RPMI7951 (cell line): ENCODE measurements at regions not wholly inside any gene's neighbourhood (a gene's known extent, or its start where the extent isn't known, plus 50 kb on each side); places are given as distances from the start of the nearest gene placed in this dataset.
"Not testable (repeated sequence)": the region's sequence is repeated elsewhere in the genome, so short reads cannot be mapped to it uniquely, and the experiment has no call there.

Experiments used
- DNase-seq: peaks from one replicate; pipeline ENCODE4 v3.0.0-alpha.2; 2012; ENCODE audit warnings: low read depth

DNA sequence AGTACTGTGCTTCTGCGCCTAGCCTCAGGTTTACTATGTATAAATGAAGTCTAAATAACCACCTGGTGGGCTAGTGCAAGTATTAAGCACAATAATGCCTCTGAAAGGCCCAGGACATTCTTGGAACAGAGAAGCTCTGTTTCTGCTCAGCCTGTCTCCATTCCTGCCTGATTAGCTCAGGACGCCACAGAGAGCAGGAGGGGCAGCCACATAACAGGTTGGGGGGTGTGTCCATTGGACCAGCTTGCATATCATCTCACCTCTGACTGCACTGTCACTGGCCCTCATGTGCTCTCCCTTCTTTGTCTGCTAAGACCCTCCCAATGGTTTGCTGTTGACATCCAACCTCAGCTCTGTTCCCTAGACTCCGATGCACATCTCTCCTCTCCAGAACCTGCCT lies 52.8 kb upstream of the IKZF1 start:
- no peak for DNase-seq

DNA sequence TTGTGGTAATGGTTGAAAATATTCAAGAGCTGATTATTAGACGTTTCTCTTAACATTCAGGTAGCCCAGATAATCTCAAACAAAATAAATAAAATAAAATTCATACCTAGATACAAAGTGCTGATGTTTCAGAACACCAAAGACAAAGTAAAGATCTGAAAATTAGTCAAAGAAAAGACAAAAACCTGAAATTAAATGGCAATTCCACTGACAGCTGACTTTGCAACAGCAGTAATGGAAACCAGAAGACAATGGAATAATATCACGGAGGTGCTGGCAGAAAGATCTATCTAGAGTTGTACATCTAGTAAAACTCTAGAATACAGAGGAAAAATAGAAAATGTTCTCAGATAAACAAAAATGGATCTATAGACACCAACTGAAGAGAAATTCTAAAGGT lies 58.0 kb upstream of the IKZF1 start:
- no peak for DNase-seq

DNA sequence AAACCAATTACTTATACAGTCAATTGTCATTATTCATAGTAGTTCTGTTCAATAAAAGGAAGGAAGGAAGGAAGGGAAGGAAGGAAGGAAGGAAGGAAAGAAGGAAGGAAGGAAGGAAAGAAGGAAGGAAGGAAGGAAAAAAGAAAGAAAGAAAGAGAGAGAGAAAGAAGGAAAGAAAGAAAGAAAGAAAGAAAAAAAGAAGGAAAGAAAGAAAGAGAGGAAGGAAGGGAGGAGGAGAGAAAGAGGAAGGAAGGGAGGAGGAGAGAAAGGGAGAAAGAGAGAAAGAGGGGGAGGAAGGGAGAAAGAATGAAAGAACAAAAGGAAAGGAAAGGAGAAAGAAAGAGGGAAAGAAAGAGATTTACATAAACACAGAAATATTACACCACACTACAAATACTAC lies 62.4 kb upstream of the IKZF1 start:
- not testable (repeated sequence) for DNase-seq

DNA sequence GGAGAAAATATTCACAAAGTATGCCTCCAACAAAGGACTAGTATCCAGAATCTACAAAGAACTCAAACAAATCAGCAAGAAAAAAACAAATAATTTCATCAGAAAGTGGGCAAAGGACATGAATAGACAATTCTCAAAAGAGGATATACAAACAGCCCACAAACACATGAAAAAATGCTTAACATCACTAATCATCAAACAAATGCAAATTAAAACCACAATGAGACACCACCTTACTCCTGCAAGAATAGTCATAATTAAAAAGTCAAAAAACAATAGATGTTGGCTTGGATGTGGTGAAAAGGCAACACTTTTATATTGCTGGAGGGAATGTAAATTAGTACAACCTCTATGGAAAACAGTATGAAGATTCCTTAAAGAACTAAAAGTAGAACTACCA lies 63.8 kb upstream of the IKZF1 start:
- not testable (repeated sequence) for DNase-seq

DNA sequence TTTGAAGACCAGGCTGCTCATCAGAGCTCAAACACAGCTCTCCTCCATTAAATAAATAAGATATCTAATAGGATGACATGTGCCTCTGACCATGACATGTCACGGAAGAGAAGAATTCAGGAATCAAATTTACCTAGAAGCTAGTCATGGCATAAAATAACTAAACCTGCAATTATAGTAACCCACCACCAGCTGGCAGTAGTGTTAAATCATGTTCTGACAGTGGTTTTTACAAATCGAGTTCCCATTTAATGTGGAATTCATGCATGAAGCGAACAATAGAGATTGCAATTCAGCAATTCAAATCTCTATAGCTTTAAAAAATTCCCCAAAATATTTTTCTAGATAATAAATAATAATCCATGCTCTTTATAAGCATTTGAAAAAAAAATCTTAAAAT lies 74.6 kb upstream of the IKZF1 start:
- peak; percentile 16 for DNase-seq

DNA sequence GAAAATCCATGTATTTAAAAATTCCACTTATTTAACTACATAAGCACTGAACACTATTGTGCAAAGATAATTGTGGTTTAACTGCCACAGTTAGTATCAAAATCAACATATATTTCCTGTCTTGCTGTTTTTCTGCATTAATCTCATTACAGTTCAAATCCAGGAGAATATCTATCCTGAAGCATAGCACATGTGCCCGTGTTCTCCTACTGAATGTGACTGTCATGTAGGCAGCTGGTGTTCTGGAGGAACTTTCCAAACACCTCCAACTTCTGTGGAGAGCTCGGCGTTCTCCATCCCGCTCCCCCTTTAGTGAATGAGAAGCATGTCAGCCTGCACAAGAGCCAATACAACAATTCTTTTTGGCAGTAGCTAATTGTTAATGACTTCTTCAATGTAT lies 76.4 kb upstream of the IKZF1 start:
- no peak for DNase-seq

DNA sequence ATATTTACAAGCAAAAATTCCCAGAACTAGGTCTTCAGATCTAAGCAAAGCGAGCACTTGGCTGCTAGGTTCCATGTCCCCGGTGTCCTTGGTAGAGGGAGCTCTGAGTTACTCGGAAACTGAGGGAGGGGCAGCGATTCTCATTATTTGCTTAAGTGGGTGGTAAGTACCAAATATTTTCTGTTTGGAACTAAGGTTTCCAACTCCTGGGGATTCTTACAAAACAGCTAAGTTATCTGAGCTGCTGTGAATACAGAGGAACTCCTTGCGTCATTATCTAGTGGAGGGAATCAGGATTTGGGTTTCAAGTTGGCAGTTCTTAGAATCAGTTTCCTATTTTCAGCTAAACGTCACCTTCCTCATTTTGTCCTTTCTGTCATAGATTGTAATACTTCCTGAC lies 76.8 kb upstream of the IKZF1 start:
- no peak for DNase-seq

DNA sequence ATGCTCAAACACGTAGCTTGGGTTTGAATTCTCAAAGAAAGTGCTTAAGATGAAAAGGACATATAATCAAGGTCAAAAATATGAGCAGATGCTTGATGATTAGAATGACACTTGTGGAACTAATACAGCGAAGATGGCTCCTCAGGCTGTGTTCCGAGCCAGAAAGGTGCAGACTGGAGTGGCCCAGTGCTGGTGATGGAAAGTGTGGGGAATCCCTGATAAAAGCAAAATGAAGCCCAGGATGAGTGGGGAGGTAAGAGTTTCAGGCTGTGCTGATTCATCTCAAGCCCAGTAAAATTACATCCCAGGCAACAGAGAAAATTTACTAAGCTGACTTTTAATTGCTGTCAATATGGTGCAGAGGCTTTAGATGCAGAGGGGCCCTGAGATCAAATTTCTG lies 77.8 kb upstream of the IKZF1 start:
- DNase-seq, result no peak

DNA sequence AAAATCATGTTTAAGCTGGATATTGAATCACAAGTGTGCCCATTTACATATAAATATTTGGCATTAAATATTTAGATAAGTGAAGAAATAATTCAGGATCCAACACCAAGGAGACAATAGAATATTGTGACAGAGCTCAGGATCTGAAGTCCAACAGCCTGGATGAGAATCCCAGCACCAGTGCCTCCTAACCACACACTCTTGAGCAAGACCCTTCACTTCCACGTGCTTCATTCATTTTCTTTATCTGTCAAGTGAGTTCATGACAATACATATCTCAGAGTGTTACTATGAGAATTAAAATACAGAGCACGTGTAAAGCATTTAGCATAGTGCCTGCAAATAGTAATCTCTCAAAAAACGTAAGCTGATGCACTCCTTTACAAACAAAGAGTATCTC lies 78.4 kb upstream of the IKZF1 start:
- DNase-seq, result no peak

DNA sequence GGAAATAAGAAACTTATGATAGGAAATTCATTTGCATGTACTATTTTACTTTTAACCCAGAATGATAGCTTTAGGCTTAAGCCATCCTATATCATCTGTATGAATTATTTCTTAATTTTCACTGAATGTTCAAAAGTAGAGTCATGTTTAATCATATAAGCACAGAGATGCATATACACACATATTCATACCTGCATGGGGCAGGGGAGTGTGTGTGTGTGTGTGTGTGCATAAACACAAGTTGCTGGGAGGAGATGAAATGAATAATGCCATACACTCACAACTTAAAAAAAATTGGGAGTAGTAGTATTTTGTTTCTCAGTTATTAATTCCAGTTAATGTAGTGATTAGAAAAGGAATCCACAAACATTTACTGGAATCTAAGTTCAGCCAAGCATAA lies 83.1 kb upstream of the IKZF1 start:
- no peak for DNase-seq

DNA sequence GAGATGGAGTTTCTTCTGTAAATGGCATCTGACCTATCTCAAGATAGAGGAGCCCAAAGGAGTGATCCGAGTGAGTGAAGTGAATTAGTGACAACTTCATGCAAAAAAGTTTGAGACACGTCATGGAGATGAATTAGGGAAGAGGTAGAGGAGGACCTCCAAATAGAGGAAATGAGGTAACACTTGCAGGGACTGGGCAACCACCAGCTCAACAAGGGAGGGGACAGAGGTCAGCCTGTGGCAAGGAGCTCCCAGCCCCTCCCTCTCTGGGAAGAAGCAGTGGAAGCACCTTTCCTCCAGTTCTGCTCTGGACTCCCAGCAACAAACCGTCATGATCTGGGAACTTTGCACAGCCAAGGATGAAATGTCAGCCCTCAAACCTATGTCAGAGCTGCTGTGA lies 83.5 kb upstream of the IKZF1 start:
- no peak for DNase-seq

DNA sequence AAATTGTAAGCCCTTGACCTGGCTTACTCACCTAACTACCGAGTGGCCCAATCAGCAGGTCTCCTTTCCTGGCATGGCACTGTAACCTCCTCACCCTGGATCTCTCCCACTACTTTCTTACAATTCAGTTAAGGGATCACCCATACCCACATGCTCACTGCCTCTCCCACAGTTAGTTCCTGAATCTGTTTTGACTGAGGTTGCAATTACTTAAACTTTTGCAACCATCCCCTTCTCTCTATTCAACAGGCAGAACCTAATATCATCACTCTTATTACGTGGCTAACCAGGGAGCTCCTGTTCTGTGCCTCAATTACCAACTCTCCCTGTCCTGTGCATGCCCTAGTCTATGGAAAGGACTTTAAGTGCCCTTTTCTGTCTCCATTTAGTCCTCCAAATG lies 84.2 kb upstream of the IKZF1 start:
- DNase-seq, result no peak

DNA sequence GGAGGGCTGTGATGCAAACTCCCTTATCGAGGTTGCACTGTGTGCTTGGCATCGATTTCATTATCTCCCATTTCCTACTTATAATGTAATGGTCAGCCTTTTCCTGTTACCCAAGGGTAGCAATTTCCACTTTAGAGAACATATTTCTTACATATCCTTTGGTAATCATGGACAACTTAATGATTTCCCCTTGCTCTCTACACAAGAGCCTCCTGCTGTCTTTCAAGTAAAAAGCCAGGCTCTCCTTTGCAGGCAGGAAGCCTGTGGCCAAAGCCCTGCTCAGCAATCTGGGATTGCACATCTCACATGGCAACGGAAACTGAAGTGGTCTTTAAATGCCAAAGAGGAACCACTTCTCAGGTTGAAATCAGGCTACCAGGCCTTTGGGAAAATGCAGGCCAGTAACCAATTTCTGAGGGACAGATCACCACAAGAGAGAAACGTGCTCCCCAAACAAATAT lies 86.7 kb upstream of the IKZF1 start:
- DNase-seq, result no peak

DNA sequence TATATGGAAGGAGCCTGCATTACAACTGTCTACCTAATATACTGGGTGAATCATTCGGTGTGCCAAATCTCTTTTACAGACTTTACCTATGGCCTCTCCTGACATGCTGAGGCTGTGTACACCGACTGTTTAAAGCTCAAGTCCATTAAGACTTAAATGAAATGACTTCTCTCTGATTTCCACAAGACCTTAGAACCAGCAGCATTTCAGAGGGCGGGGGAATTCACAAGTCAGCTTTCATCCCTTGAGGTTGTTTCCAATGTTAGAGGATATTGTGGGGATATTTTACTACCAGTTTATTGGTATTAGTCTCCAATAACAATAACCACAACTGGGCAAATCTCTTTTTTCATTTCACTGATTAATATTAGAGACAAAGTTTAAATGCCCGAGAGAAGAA lies 87.1 kb upstream of the IKZF1 start:
- no peak for DNase-seq

DNA sequence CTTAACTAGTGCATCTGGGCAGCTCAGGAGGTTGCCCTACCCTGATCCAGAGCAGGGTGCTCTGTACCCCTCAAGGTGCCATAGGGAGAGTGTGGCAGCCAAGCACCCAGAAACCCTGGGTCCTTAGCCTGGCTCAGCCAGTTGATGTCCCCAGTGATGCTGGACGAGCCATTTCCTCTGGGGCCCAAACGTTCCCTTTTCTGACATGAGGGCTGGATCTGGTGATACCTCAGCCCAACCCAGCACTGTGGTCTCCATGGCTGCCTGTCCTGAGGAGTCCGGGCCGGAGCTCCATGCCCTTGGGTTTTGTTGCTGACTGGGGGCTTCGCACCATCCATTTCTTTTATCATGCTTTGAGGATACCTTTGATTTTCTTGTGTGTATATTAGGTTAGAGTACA lies 87.9 kb upstream of the IKZF1 start:
- DNase-seq, result no peak

DNA sequence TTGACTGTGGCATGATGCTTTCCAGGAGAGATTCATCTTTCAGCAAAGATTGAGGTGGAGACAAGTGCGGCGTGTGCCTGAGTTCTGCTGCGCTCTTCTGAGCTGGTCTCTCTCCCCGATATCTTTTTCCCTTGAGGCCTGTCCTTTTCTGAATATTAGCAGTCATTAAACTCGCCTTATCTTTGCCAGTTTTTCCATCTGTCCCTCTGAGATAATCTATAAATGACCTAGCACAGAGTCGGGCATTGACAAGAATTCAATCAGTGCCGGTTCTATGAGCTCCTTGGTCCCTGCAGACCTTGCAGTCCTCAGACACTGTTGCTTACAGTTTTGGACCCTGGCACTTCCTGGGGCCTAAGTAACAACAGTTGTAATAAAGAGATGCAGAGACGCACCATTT lies 89.7 kb upstream of the IKZF1 start:
- DNase-seq, result no peak

DNA sequence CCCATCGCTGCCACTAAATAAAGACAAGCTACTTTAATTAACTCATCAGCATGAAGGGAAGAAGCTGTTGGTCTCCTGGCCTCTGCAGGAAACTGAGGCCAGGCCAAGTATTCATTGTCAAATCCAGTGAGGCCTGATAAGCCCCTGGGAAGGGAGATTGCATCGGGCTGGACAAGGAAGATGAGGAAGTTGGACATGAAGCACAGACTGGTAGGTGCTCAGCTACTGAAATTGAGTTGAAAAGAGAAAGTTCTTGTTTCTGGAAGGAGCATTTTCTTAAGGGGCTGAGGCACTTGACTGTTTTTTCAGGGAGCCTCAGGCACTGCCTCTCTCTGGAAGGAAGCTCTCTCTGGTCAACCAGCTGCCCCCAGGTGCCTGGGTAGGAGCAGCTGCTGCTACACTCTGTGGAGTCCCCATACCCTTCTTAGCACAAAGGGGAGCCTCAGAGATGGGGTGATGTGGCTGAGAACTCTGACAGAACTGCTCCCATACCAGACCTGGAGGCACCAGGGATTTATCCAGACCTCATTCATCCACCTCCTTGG lies 90.3 kb upstream of the IKZF1 start:
- no peak for DNase-seq

DNA sequence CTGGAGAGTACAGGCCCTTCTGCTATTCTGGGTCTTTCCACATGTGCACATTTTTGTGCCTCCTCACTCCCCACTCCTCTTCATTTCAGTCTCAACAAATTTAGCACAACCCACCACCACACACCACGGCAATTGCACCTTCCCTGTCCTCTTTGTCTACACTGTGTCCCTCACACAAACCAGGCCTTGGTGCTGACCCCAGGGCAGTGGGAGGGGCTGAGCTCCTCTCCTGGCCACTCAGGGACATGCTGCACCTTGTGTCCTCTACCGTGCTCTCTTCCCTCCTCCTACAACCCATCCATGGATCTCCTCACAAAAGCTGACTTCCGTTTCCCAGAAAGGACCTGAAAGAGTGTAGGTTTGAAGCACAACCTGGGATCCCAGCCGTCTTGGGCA lies 90.9 kb upstream of the IKZF1 start:
- DNase-seq, result no peak

DNA sequence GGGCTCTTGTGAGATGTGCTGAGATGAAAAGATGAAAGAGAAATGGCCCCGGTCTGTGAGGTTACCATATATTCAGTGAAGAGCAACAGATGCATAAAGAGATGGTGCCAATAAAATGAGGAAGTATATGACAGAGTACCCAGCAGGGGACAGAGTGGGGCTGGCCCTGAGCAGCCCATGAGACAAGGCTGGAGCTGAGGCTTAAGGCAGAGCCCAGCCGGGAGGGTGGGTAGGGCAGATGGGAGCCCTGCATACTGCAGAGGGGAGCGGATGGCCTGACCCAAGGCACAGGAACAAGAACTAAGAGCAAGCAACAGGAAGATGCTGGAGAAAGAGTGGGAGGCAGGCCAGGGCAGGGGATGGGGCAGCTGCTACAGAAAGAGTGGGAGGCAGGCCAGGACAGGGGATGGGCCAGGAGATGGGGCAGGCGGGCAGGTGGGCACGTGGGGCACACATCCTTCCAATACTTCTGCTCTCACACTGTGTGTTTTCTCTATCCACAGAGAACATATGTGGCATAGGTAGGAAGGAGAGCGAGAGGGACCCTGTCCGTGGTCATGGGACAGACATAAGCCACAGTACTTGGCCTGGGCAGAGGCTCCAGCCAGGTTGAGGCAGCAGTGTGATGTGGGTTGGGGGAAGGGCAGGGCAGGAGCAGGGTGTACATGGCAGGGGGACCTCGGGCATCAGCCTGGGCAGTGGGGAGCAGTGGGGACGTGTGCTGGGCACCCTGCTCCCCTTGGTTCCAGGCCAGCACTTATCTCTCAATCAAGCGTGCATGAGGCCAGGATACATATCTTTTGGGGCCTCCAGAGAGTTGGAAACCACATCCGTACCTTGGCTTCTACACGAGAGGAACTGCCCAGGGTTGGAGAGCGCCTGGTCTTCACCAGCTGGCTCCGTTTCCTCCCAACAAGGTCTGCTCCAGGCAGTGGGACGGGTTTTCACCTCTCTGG lies 91.6 kb upstream of the IKZF1 start:
- DNase-seq, result no peak

DNA sequence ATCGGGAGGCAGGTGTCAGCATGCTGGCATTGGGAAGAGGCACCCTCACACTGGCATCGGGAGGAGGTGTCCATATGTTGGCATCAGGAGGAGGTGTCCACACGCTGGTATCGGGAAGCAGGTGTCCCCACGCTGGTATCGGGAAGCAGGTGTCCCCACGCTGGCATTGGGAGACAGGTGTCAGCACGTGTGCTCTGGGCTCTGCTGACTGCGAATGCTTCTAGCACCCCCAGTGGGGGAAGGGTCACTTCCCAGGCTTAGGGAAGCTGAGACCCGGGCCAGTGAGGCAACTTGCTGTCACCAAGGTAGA lies 92.5 kb upstream of the IKZF1 start:
- DNase-seq, result no peak

DNA sequence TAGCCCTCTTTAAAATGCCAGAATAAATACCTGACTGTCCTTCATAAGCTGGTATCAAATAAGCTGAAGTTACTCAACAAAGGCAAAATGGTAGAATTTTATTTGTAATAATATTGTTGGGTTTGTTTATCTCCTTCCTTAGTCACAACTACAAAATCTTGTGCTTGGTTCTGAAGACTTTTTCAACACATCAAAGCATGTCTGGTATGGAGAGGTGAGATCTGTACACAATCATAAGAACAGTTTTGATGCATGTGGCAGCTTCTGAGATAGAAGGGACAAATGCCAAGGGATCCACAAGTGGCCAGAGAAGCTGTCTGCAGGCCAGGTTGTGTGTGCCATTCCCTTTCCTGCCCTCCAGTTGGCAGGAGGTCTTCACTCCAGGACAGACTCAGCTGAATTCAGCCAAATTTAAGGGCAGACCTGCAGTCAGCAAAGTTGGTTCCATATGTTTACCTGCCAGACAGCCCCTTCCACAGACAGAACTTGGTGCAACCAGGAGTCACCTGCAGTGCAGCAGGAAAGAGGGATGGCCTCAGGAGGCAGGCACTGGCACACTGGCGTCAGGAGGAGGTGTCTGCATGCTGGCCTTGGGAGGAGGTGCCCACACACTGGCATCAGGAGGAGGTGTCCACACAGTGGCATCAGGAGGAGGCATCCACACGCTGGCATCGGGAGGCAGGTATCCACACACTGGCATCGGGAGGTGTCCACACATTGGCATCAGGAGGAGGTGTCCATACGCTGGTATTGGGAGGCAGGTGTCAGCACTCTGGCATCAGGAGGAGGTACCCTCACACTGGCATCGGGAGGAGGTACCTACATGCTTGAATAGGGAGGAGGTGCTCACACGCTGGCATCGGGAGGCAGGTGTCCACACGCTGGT lies 93.1 kb upstream of the IKZF1 start:
- DNase-seq, result no peak

DNA sequence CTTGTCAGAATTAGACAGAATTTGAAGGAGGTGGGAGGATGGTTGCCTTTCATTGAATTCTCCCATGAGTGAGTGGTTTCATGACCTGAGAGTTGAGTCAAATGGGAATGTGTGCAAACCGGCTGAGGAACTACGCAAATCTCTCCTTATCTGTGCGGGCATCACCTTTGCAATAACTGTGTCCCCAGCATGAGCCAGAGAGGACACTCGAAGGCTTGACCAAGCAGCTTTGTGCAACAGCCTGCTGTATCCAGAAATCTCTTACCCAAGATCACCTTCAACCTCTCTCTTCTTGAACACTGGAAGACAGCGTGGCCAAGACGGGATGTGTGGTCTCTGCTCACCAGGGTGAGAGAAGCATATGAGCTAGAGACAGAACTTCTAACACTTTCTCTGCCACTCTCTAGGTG lies 93.8 kb upstream of the IKZF1 start:
- DNase-seq, result no peak
